OCI-LY1 (cell line): ENCODE measurements at regions not wholly inside any gene's neighbourhood (a gene's known extent, or its start where the extent isn't known, plus 50 kb on each side); places are given as distances from the start of the nearest gene placed in this dataset.

Experiments
- H2AFZ ChIP-seq: fragments of 200-600 bp; sonication (generic), shearing (Covaris generic); 2 replicates; pipeline ENCODE4 v1.6.0; 2014; ENCODE audit warnings: antibody characterized with exemption, mild to moderate bottlenecking, low read length
- H3F3A ChIP-seq: fragments of 200-600 bp; sonication (generic), shearing (Covaris generic); 2 replicates; pipeline ENCODE4 v1.6.0; 2014; ENCODE audit warnings: mild to moderate bottlenecking, antibody characterized with exemption, low read length, moderate library complexity; ENCODE audit not compliant: insufficient read depth
- H3K27ac ChIP-seq: fragments of 200-600 bp; sonication (generic); 2 replicates; pipeline ENCODE4 v1.5.1; 2014; ENCODE audit warnings: low read length, mixed run types, mild to moderate bottlenecking, low read depth; ENCODE audit not compliant: poor library complexity, severe bottlenecking
- H3K27me3 ChIP-seq: fragments of 200-600 bp; sonication (generic); 2 replicates; pipeline ENCODE4 v1.6.0; 2014; ENCODE audit warnings: antibody characterized with exemption, mild to moderate bottlenecking, low read length, moderate library complexity; ENCODE audit not compliant: insufficient read depth
- H3K36me3 ChIP-seq: fragments of 200-600 bp; sonication (generic); 2 replicates; pipeline ENCODE4 v1.6.1; 2014; ENCODE audit warnings: mild to moderate bottlenecking, antibody characterized with exemption, low read length, moderate library complexity, mixed read lengths; ENCODE audit not compliant: insufficient read depth
- H3K4me1 ChIP-seq: fragments of 200-600 bp; sonication (generic); 2 replicates; pipeline ENCODE4 v1.5.1; 2014; ENCODE audit warnings: mild to moderate bottlenecking, low read length, moderate library complexity; ENCODE audit not compliant: insufficient read depth, severe bottlenecking
- H3K4me2 ChIP-seq: fragments of 200-600 bp; sonication (generic), shearing (Covaris generic); 2 replicates; pipeline ENCODE4 v1.6.1; 2014; ENCODE audit warnings: low read length
- H3K4me3 ChIP-seq: fragments of 200-600 bp; sonication (generic); 2 replicates; pipeline ENCODE4 v1.5.1; 2014; ENCODE audit warnings: low read length, low read depth, mild to moderate bottlenecking, mixed read lengths; ENCODE audit not compliant: poor library complexity, severe bottlenecking
- H3K79me2 ChIP-seq: fragments of 200-600 bp; shearing (Covaris generic); 2 replicates; pipeline ENCODE4 v1.6.1; 2016; ENCODE audit warnings: mixed run types, low read length, mixed read lengths; ENCODE audit not compliant: insufficient read depth
- H3K9ac ChIP-seq: fragments of 200-600 bp; sonication (generic), shearing (Covaris generic); 2 replicates; pipeline ENCODE4 v1.6.1; 2014; ENCODE audit warnings: mild to moderate bottlenecking, low read length, mixed read lengths
- H3K9me2 ChIP-seq: fragments of 200-600 bp; sonication (generic), shearing (Covaris generic); 2 replicates; pipeline ENCODE4 v1.6.1; 2014; ENCODE audit warnings: low read depth, mild to moderate bottlenecking, low read length, mixed read lengths
- H3K9me3 ChIP-seq: fragments of 200-600 bp; shearing (Covaris generic); 2 replicates; pipeline ENCODE4 v1.6.1; 2014; ENCODE audit warnings: low read length, mixed read lengths
- H4K20me1 ChIP-seq: fragments of 200-600 bp; sonication (generic), shearing (Covaris generic); 2 replicates; pipeline ENCODE4 v1.6.0; 2016; ENCODE audit warnings: mild to moderate bottlenecking, low read length; ENCODE audit not compliant: insufficient read depth
- CTCF ChIP-seq: fragments of 200-600 bp; sonication (generic), shearing (Covaris generic); IDR thresholded peaks from 2 replicates; pipeline ENCODE4 v1.5.1; 2017; ENCODE audit warnings: mild to moderate bottlenecking, antibody characterized with exemption, low read length, moderate library complexity, mixed read lengths
- EZH2 ChIP-seq: fragments of 200-600 bp; sonication (generic), shearing (Covaris generic); IDR thresholded peaks from 2 replicates; pipeline ENCODE4 v1.8.0; 2017; ENCODE audit warnings: borderline replicate concordance, mixed run types, mild to moderate bottlenecking, antibody characterized with exemption, low read length, moderate library complexity, mixed read lengths

DNA sequence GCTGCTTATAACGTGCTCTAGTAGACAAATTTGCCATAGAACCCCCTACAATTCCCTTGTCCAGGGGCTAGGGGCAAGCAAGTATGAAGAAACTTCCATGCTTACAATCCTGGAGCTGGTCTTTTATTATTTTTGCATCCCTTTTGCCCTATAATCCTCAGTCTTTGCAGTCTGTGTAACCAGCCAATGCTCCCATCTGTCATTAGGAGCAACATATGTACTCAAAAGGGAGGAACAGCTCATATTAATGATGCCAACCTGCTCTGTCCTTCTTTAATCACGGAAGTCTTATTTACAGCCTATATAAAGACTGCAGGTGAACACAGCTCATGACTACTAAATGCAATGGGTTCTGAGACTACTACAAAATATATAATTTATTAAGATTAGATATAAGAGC, 263.3 kb downstream of the ZIC1 start:
- Histone ChIP-seq H3F3A (no peaks in the 10 kb centered on the region), H3K36me3 (no peaks in the 10 kb centered on the region), H4K20me1 (no peaks in the 10 kb centered on the region), H3K4me3 (no peak overlapping the region), H3K4me2 (no peak overlapping the region), H3K27me3 (no peaks in the 10 kb centered on the region), H3K27ac (no peak overlapping the region), H3K9me2 (no peaks in the 10 kb centered on the region), H3K4me1 (no peaks in the 10 kb centered on the region), H3K9ac (no peak overlapping the region), H2AFZ (no peak overlapping the region), H3K9me3 (no peaks in the 10 kb centered on the region), H3K79me2 (no peaks in the 10 kb centered on the region)
- TF ChIP-seq EZH2 (no peak), CTCF (no peak)

DNA sequence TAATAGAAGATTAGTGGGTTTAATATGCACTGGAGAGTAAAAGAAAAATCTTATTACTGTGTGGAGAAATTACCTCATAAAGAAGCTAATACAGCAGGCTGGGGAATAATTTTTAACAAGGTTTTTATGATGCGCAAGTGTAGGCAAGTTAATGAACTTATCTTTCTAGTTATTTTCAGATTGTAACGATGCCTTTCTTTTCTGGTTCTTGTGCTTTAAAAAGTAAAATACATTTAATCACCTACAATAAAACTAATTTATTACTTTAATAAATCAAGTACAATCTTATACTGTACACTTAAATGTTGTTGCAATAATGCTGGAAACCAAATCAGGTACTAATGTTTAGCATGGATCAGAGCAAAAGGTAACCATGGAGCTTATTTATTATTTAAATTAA, 266.6 kb downstream of the ZIC1 start:
- Histone ChIP-seq H3K36me3 (no peaks in the 10 kb centered on the region), H3K4me1 (no peaks in the 10 kb centered on the region), H3F3A (no peaks in the 10 kb centered on the region), H3K9me3 (no peaks in the 10 kb centered on the region), H2AFZ (no peak overlapping the region), H3K27me3 (no peaks in the 10 kb centered on the region), H3K9ac (no peak overlapping the region), H3K4me3 (no peak overlapping the region), H3K9me2 (no peaks in the 10 kb centered on the region), H3K79me2 (no peaks in the 10 kb centered on the region), H3K4me2 (no peak overlapping the region), H4K20me1 (no peaks in the 10 kb centered on the region), H3K27ac (no peak overlapping the region)
- no peak for TF ChIP-seq CTCF
- no peak for TF ChIP-seq EZH2

GRCh38 chr3:147680837-147681483, 271.8 kb downstream of the ZIC1 start:
- H2AFZ ChIP-seq = no peak overlapping the region
- H3K27me3 ChIP-seq = no peaks in the 10 kb centered on the region
- H3K9ac ChIP-seq = no peak overlapping the region
- H3K9me2 ChIP-seq = no peaks in the 10 kb centered on the region
- H4K20me1 ChIP-seq = no peaks in the 10 kb centered on the region
- H3K4me3 ChIP-seq = no peak overlapping the region
- no peaks in the 10 kb centered on the region for H3F3A ChIP-seq
- no peaks in the 10 kb centered on the region for H3K9me3 ChIP-seq
- no peaks in the 10 kb centered on the region for H3K79me2 ChIP-seq
- no peaks in the 10 kb centered on the region for H3K4me1 ChIP-seq
- TF ChIP-seq CTCF (no peak), EZH2 (no peak)
- H3K4me2 ChIP-seq = no peak overlapping the region
- H3K36me3 ChIP-seq = no peaks in the 10 kb centered on the region
- no peak overlapping the region for H3K27ac ChIP-seq
